GM18520 (cell line): ENCODE measurements at regions not wholly inside any gene's neighbourhood (a gene's known extent, or its start where the extent isn't known, plus 50 kb on each side); places are given as distances from the start of the nearest gene placed in this dataset.

ENCODE experiments used
- ATAC-seq: cut with Tn5 transposase; IDR thresholded peaks from one replicate; pipeline ENCODE4 v1.9.1; 2021; ENCODE audit not compliant: unreplicated experiment

- no peak for ATAC-seq
Measured at GRCh38 chr12:84294246-84294645, 618.4 kb downstream of the SLC6A15 start.

- no peak for ATAC-seq
Measured at GRCh38 chr12:84290168-84290567, 622.4 kb downstream of the SLC6A15 start.

- ATAC-seq, result no peak
Measured at GRCh38 chr12:84277986-84278385, 634.6 kb downstream of the SLC6A15 start.

DNA sequence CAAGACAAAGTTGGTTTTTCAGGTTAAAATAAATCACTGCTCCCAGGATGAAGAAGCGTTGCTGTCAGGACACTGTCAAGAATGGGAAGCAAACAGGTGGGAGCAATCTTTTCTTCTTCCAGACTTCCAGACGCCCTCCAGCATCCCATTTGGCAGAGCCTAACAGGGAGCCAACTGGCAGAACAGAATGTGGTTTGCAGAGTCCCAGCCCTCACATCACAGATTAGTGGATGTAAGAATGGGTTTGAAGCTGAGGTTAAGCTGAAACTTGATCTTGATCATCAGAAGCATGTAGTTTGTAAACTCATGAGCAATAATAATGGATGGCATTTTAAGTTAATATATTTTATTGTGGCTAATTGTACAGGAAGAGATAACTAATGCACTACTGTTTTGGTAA lies 636.4 kb downstream of the SLC6A15 start:
- ATAC-seq, result no peak

DNA sequence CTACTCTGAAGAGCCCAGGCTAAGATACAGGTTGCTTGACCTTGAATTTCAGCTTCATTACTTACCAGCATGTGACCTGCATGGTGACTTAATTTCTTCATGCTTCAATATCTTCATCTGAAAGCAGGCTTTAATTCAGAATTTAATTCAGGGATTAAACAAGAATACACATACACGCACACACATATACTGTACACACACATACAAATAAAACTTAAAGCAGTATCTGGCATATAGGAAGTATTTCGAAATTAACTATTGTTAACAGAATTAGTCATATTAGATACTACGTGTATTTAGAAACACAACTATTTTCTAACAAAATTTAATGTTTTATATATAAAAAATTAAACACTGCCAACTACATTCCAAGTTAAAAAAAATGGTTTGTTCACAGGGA lies 640.3 kb downstream of the SLC6A15 start:
- ATAC-seq, result no peak

DNA sequence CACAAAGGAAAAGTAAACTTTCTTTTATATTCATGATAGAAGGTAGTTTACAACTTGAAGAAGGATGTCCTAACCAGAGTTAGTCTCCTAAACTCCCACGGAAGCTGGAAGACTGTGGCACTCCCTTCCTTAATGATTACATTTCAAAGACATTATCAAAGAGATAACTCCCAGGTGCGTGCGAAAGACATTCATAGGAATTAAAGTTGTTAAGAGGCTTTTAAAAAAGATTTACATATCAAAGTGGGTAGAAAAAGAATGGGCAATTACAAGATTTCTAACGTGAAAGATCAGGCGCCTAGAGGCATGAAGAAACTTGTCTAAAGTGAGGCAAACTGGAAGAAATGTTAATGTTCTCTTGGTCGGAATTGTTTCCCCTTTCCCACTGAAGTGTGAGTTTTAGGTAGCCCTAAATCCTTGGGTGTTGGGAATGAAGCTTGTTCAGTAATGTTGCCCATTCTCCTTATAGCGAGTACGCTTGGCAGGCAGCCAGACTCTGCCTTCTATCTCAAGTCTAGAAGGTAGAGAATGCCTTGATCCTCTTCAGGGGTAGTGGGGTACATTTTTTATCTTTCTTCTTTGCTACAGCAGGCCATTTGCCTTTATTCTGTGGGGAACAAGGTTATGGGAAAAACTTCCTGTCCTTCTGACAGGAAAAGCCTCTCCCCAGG lies 642.0 kb downstream of the SLC6A15 start:
- no peak for ATAC-seq

DNA sequence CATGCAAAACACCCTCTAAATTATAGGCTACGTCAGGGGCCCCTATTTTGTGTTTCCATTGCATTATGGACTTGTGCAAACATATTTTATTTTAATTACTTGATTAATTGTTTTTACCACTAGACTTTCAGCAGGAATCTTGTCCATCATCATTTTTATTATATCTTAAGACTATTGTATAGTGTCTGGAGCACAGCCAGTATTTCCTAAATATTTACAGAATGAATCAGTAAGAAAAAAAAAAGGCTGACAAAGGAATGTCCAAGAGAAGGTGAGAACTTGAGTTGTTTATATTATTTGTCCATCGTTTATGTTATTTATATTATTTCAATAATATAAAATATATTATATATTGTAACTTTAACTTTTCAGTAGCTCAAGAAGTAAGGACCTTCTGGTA lies 664.7 kb downstream of the SLC6A15 start:
- ATAC-seq, result no peak

DNA sequence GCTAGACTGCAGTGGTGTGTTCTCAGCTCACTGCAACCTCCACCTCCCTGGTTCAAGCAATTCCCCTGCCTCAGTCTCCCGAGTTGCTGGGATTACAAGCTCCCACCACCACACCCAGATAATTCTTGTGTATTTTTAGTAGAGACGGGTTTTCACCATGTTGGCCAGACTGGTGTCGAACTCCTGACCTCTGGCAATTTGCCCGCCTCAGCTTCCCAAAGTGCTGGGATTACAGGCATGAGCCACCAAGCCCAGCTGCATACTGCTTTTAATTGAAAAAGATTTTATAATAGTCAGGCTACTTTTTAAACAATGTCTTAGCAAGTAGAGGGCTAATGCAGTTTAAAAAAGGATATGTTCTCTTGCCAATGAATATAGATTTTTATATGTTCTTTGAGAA lies 668.9 kb downstream of the SLC6A15 start:
- ATAC-seq, result no peak

DNA sequence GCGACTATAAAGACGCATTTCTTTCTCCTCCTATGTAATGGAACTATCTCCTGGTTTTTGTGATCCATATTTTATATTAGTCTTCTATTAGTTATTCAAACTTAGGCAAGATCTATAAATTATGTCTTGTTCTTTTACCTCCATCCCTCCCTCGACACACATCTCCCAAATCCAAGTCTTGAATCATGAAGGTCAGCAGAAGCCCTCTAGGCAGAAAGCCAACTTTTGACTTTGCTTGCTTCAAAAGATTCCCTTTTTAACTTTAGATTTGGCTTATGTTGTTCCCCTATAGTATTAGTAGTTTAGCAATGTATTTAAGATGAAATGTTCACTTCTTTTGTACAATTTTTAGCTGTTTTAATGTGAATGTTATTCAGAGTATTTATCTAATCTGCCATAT lies 689.8 kb downstream of the SLC6A15 start:
- no peak for ATAC-seq

- ATAC-seq, result no peak
Measured at GRCh38 chr12:84218406-84218805, 694.2 kb downstream of the SLC6A15 start.

- no peak for ATAC-seq
Measured at GRCh38 chr12:84201976-84202375, 710.6 kb downstream of the SLC6A15 start.

DNA sequence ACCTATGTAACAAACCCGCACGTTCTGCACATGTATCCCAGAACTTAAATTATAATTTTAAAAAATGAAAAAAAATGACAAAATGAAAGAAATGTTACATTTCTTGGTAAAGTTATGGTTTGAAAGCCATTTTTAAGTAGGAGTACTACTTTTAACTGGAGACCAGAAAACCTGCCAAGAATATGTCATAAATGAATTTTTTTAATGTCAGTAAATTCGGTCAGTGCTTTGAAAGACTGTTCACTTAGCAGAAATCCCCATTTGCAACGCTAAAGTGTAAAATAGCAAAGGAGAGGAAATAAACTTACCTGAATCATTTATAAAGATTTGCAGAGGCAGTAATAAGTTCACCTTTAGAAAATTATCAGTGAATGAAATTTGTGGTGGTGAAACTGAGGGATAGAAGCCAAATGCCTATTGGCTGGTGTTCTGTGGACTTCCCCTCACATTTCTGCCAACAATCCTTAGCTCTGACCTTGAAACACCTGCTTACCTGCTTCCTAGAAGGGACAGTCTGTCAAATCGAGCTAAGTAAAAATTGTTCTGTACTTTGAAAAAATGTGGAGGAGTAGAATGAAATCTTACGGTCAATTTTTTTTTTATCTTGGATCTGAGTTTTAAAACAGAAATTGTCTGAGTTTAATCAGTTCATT lies 714.2 kb downstream of the SLC6A15 start:
- no peak for ATAC-seq

GRCh38 chr12:84191779-84192178 lies 720.8 kb downstream of the SLC6A15 start:
- ATAC-seq, result no peak

DNA sequence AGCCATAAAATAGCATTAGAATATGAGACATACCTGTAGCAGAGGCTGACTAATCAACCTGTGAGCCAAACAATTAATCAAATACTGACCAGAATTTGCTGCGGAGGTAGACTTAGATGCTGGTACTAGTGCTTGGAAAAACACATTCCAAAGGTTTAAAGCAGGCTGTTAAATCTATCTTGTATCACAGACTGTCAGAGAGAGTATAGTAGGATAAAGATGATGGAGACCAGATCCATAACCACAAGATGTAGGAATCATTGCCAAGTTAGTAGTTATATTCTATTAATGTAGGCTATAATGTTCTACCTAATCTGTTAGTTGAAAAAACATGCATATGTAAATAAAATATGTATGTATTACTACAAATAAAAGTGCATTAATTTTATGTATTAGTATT lies 726.2 kb downstream of the SLC6A15 start:
- no peak for ATAC-seq

DNA sequence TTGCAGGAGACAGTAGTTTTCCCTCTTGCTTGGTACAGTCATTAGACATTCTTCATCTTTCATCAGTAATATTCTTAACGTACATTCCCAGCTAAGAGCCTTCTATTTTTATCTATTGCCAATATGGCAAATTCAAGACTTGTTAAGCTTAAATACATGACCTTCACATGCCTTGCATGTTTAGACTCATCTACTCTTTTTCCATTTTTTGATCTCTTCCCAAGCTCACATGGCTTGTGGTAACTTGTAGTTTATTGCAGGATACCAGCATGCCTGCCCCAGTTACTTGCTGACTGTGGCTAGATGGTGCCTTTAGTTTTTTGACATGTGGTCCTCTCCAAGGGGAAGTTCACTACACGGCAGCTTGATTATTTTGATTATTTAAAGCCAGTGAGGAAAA lies 729.0 kb downstream of the SLC6A15 start:
- no peak for ATAC-seq

DNA sequence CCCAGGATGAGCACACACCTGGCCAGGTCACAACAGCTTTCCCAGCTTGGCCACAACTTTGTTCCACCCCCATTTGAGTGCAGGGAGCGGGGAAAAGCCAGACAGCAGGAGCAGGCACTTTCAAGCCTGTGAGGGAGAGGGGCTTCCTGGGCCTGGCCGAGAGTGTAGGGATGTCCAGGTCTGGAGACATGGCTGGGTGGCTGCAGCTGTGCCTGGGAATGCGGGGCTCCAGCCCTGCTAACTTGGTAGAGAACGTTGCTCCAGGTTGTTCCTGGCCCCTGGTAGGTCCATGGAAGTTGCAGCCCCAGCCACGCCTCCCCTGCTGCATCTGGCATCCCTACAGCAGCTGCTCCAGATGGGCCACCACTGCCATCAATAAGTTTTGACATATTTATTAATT lies 738.5 kb downstream of the SLC6A15 start:
- no peak for ATAC-seq

GRCh38 chr12:84172823-84173424 lies 739.7 kb downstream of the SLC6A15 start:
- no peak for ATAC-seq

GRCh38 chr12:84166812-84167211 lies 745.8 kb downstream of the SLC6A15 start:
- no peak for ATAC-seq

DNA sequence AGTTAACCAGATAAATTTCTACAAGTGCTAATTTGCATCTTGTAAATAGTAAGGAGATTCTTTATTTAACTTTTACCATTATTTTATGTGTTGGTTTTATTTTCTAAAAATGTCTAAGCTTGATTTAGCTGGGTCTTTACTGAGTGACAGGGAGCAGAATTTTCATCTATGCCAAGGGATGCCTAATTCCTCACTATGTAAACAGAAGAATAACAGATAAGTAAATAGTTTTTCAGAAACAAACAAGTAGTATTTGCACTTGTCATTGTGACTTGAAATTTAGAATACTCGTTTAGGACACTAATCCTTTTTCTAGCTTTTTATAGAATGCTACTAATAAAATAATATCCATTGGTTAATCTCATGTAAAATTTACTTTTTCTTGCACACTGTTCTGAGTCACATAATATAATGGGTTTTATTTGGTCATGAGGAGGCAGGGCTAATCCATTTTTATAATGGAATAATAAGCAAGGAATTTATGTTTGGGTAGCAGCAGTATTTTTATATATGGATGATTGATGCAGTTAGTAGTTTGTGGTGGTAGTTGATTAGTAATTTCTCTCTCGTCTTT lies 746.5 kb downstream of the SLC6A15 start:
- no peak for ATAC-seq

DNA sequence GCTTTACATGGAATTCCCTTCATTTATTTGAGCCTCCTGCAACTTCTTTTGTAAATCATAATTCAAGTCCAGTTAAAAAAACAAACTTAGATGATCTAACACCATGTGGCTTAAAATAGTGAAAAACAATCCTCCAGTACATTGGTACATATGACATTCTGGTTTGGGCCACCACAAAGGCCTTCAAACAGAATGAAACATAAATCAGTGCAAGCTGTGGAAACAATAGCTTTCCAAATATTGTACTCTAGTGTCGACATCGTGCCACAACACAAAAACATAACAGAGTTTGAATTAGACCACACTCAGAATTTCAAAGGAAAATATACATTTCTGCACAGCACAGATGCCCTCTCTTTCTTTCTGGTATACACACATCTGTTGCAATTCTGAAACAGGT lies 751.3 kb downstream of the SLC6A15 start:
- no peak for ATAC-seq

DNA sequence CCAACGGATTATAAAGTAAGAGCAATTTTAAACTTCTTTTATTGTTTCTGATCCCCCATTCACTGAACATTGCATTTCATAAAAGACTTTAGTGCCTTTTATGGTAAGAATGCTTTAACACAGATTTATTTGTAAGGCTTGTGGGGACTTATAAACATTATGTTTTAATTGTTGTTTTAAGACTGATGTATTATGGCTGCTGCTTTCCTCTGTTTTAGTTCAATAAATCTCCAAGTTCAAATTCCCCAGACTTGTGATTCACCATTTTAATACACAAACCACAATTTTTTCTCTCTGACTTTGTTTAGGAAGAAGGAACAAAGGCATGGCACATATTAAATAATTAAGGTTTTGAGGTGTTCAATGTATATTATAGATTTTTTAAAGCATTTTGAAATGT lies 753.3 kb downstream of the SLC6A15 start:
- no peak for ATAC-seq

DNA sequence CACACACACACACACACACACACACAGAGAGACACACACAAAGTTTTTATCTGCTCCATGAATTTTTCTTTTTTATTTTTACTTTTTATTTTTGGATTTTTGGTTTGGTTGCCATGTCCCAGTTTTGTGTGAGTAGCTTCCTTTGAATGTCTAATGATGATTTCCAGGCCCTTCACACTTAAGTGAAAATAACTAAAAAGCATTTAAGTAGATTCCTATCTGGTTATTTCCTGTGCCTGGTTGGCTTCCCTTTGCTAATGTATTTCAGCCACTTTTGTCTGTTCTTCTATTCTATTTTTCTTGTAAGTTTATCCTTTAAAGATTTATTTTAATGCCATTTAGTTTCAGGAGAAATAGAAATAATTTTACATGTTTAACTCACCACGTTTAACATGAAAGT lies 755.4 kb downstream of the SLC6A15 start:
- no peak for ATAC-seq
